HCT116 (cell line): ENCODE measurements at regions not wholly inside any gene's neighbourhood (a gene's known extent, or its start where the extent isn't known, plus 50 kb on each side); places are given as distances from the start of the nearest gene placed in this dataset.

Experiments used
- ATAC-seq: fragments of 200-7000 bp; cut with Tn5 transposase; 2 replicates; pipeline ENCODE4 v1.9.1; 2020; ENCODE audit warnings: mild to moderate bottlenecking, moderate library complexity
- BruUV-seq: library from RNA; stranded (reverse); fragments of 400-500 nt; replicated peaks from 2 replicates; lab custom pipeline; 2021; lab: Mats Ljungman, UMichigan
- CTCF ChIA-PET: fragments of 300-600 bp; sonication (Branson Sonifier 250); formaldehyde crosslinking; loops from one replicate; lab custom pipeline; 2021; ENCODE audit warnings: antibody characterized with exemption; lab: Charles Lee
- POLR2A ChIA-PET: fragments of 300-600, 350-600 bp; sonication (Branson Sonifier 250); formaldehyde crosslinking; loops from one replicate; lab custom pipeline; 2021; ENCODE audit warnings: antibody characterized with exemption; lab: Charles Lee
- RAD21 ChIA-PET, 2 experiments: fragments of 300-600 bp; sonication (Branson Sonifier 250); formaldehyde crosslinking; loops; one replicate each; lab custom pipeline; 2023; ENCODE audit warnings: low total read pairs in 2 of 2; ENCODE audit not compliant: uncharacterized antibody in 2 of 2, unreplicated experiment in 2 of 2, low non-redundant PET in 1 of 2; lab: Charles Lee
- DNase-seq: peaks from one replicate; pipeline ENCODE4 v3.0.0-alpha.2; 2010; ENCODE audit warnings: low read depth, low spot score
- H2AFZ ChIP-seq: fragments of 200-600 bp; shearing (Covaris generic), sonication (generic); 2 replicates; pipeline ENCODE4 v1.6.1; 2017; ENCODE audit warnings: low read depth, mixed run types, mixed read lengths, antibody characterized with exemption, low read length; ENCODE audit not compliant: poor library complexity, severe bottlenecking
- H3K27ac ChIP-seq: 2 replicates; pipeline ENCODE4 v1.5.1; 2012; ENCODE audit warnings: low read depth, low read length
- H3K27me3 ChIP-seq: fragments of 200-600 bp; sonication (generic); 2 replicates; pipeline ENCODE4 v1.6.1; 2016; ENCODE audit warnings: mixed run types, low read length, mixed read lengths; ENCODE audit not compliant: insufficient read depth
- H3K36me3 ChIP-seq, 2 experiments: fragments of 200-500 bp in 1 of 2; fragments of 200-600 bp in 1 of 2; sonication (Bioruptor generic) in 1 of 2; sonication (generic) in 1 of 2; 2 replicates each; pipeline versions ENCODE4 v1.5.1 to v1.6.1; 2014 to 2016; ENCODE audit warnings: low read length in 2 of 2, inconsistent platforms in 1 of 2, mixed read lengths in 1 of 2, mixed run types in 1 of 2; ENCODE audit not compliant: insufficient read depth in 2 of 2, control insufficient read depth in 1 of 2
- H3K4me1 ChIP-seq, 2 experiments: fragments of 200-600 bp in 1 of 2; sonication (generic) in 1 of 2; 2 replicates each; pipeline versions ENCODE4 v1.5.1 to v1.6.1; 2012 to 2017; ENCODE audit warnings: low read length in 2 of 2, inconsistent platforms in 1 of 2, mild to moderate bottlenecking in 1 of 2, mixed read lengths in 1 of 2, mixed run types in 1 of 2, moderate library complexity in 1 of 2; ENCODE audit not compliant: insufficient read depth in 2 of 2, control insufficient read depth in 1 of 2
- H3K4me2 ChIP-seq: fragments of 200-600 bp; sonication (generic); 2 replicates; pipeline ENCODE4 v1.6.1; 2017; ENCODE audit warnings: mixed run types, low read length, mixed read lengths
- H3K4me3 ChIP-seq, 2 experiments: fragments of 200-600 bp in 1 of 2; sonication (generic) in 1 of 2; replicated peaks in 1 of 2; 2 replicates each; pipeline ENCODE4 v1.5.1; 2011 to 2016; ENCODE audit warnings: low read length in 2 of 2, control low read depth in 1 of 2, low read depth in 1 of 2, mild to moderate bottlenecking in 1 of 2, mixed read lengths in 1 of 2, mixed run types in 1 of 2
- H3K79me2 ChIP-seq: fragments of 200-600 bp; sonication (generic); 2 replicates; pipeline ENCODE4 v1.6.1; 2017; ENCODE audit warnings: mild to moderate bottlenecking, mixed run types, low read length, moderate library complexity, mixed read lengths; ENCODE audit not compliant: insufficient read depth
- H3K9ac ChIP-seq: fragments of 200-600 bp; sonication (generic); 2 replicates; pipeline ENCODE4 v1.6.1; 2016; ENCODE audit warnings: low read length, mixed read lengths
- H3K9me2 ChIP-seq: fragments of 200-600 bp; sonication (generic), shearing (Covaris generic); 2 replicates; pipeline ENCODE4 v1.6.1; 2017; ENCODE audit warnings: mixed run types, mild to moderate bottlenecking, moderate library complexity; ENCODE audit not compliant: insufficient read depth
- H3K9me3 ChIP-seq, 2 experiments: fragments of 200-500 bp in 1 of 2; fragments of 200-600 bp in 1 of 2; sonication (Bioruptor generic) in 1 of 2; sonication (generic) in 1 of 2; 2 replicates each; pipeline ENCODE4 v1.6.1; 2014 to 2017; ENCODE audit warnings: low read length in 2 of 2, mixed read lengths in 2 of 2, inconsistent platforms in 1 of 2, low read depth in 1 of 2, mild to moderate bottlenecking in 1 of 2, mixed run types in 1 of 2, moderate library complexity in 1 of 2; ENCODE audit not compliant: control insufficient read depth in 1 of 2, insufficient read depth in 1 of 2
- H4K20me1 ChIP-seq: fragments of 200-600 bp; sonication (generic), shearing (Covaris generic); 2 replicates; pipeline ENCODE4 v1.6.1; 2017; ENCODE audit warnings: mixed run types, mild to moderate bottlenecking, moderate library complexity; ENCODE audit not compliant: insufficient read depth
- CEBPB ChIP-seq: IDR thresholded peaks from 2 replicates; pipeline ENCODE4 v1.6.1; 2012; ENCODE audit warnings: low read depth
- ELF1 ChIP-seq: IDR thresholded peaks from 2 replicates; pipeline ENCODE4 v1.6.1; 2012; ENCODE audit warnings: low read depth, borderline replicate concordance
- EZH2 ChIP-seq: fragments of 200-600 bp; sonication (generic); IDR thresholded peaks from 2 replicates; pipeline ENCODE4 v1.6.1; 2017; ENCODE audit warnings: antibody characterized with exemption, mixed run types
- EZH2phosphoT487 ChIP-seq: fragments of 200-600 bp; IDR thresholded peaks from 2 replicates; pipeline ENCODE4 v1.6.1; 2018; ENCODE audit warnings: antibody characterized with exemption, borderline replicate concordance
- FOSL1 ChIP-seq: IDR thresholded peaks from 2 replicates; pipeline ENCODE4 v1.6.1; 2012; ENCODE audit warnings: low read depth
- JUND ChIP-seq: IDR thresholded peaks from 2 replicates; pipeline ENCODE4 v1.6.1; 2012
- RAD21 ChIP-seq: IDR thresholded peaks from 2 replicates; pipeline ENCODE4 v1.6.1; 2012; ENCODE audit warnings: low read depth, mild to moderate bottlenecking
- SIN3A ChIP-seq: IDR thresholded peaks from 2 replicates; pipeline ENCODE4 v1.6.1; 2012; ENCODE audit warnings: low read depth
- YY1 ChIP-seq: IDR thresholded peaks from 2 replicates; pipeline ENCODE4 v1.6.1; 2011; ENCODE audit warnings: low read length, low read depth, moderate library complexity, mild to moderate bottlenecking; ENCODE audit not compliant: insufficient replicate concordance; ENCODE audit errors: extremely low read depth
- ZFX ChIP-seq: fragments of 450-650 bp; IDR thresholded peaks from 2 replicates; pipeline ENCODE4 v1.6.1; 2017
- intact Hi-C: fragments of 100-400 bp; cut with micrococcal nuclease; formaldehyde crosslinking; loops from 2 replicates; pipeline ENCODE4 v1.10.0; 2022
- TF ChIP-seq, protein P1 (sequence below): IDR thresholded peaks from 2 replicates; pipeline ENCODE4 v1.6.1; 2012

DNA sequence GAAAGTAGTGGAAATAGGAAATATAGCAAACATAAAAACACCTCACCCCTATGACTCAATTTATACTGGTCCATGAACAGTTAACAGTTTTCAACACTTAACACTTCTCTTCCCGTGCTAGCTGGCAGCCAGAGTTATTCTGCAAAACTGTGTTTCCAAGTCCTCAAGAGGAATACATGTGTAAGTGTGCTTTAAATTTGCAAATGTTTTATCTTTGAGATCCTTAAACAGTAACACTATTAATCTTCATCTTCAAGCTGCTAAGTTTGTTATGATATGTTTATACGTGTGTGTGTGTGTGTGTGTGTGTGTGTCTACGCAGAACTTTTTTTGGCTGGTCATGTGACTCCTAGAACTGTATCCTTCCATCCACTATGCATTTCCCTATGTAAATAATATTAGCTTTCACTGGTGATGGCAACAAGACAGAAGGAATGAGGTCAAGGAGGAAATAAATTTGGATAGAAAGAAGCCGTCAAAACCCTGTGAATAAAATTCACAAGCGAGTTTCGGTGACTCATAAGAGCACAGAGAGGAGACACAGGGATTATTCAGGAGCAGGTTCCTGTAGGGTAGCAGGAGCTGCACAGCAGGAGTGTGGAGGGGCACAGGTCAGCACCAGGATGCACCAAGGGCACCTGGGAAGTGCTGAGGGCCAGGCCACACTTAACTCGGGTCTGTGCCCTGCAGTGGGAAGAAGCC lies 105.9 kb upstream of the ETV6 start:
- Histone ChIP-seq H3K9me3 (no peaks in the 10 kb centered on the region), H3K9me2 (no peaks in the 10 kb centered on the region), H3K9ac (no peak overlapping the region), H3K27me3 (0 out of 2 replicates have a peak, but pooled peaks cover 7% of the 10 kb centered on the region), H3K4me2 (no peak overlapping the region), H3K4me3 (no peak overlapping the region)
- DNase-seq, result no peak
- no TSS peak for BruUV-seq
- TF ChIP-seq EZH2 (no peak), CEBPB (no peak), RAD21 (no peak), EZH2phosphoT487 (no peak), ELF1 (no peak), JUND (no peak), YY1 (no peak), FOSL1 (no peak), SIN3A (no peak), ZFX (no peak)
- TF ChIP-seq, protein P1, sequence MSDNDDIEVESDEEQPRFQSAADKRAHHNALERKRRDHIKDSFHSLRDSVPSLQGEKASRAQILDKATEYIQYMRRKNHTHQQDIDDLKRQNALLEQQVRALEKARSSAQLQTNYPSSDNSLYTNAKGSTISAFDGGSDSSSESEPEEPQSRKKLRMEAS, result no peak
- TF ChIP-seq, all 23 proteins: peak for 0
- Histone ChIP-seq H4K20me1 (no peaks in the 10 kb centered on the region), H3K4me1 (no peaks in the 10 kb centered on the region), H2AFZ (no peak overlapping the region), H3K27ac (no peak overlapping the region), H3K79me2 (no peaks in the 10 kb centered on the region), H3K36me3 (no peaks in the 10 kb centered on the region)
- RAD21 ChIA-PET, result no interaction called here
- POLR2A ChIA-PET, result no interaction called here
- ATAC-seq, result no peak
- intact Hi-C loops, result no loop called here
- CTCF ChIA-PET, result no interaction called here
